Memory B cell (primary cell): ENCODE measurements at regions not wholly inside any gene's neighbourhood (a gene's known extent, or its start where the extent isn't known, plus 50 kb on each side); places are given as distances from the start of the nearest gene placed in this dataset.

Experiments used
- ATAC-seq: fragments of 150-1000 bp; cut with Tn5 transposase; 2 replicates; pipeline ENCODE4 v1.10.0; 2021; ENCODE audit warnings: low read depth, mild to moderate bottlenecking, moderate library complexity
- DNase-seq, 2 donors: peaks; one replicate each; pipeline ENCODE4 v3.0.0; 2022; ENCODE audit warnings: low spot score in 2 of 2
- H3K27ac Mint-ChIP-seq: one replicate; pipeline ENCODE4 v1.8.0; 2022; ENCODE audit warnings: mild to moderate bottlenecking, moderate library complexity, mixed read lengths
- H3K27me3 Mint-ChIP-seq: one replicate; pipeline ENCODE4 v1.8.0; 2022; ENCODE audit warnings: mixed read lengths
- H3K36me3 Mint-ChIP-seq: one replicate; pipeline ENCODE4 v1.8.0; 2022; ENCODE audit warnings: mild to moderate bottlenecking, mixed read lengths
- H3K4me1 Mint-ChIP-seq: one replicate; pipeline ENCODE4 v1.8.0; 2022; ENCODE audit warnings: mixed read lengths
- H3K4me3 Mint-ChIP-seq: one replicate; pipeline ENCODE4 v1.8.0; 2022; ENCODE audit warnings: mild to moderate bottlenecking, moderate library complexity, mixed read lengths
- H3K9me3 Mint-ChIP-seq: one replicate; pipeline ENCODE4 v1.8.0; 2022; ENCODE audit warnings: mixed read lengths

DNA sequence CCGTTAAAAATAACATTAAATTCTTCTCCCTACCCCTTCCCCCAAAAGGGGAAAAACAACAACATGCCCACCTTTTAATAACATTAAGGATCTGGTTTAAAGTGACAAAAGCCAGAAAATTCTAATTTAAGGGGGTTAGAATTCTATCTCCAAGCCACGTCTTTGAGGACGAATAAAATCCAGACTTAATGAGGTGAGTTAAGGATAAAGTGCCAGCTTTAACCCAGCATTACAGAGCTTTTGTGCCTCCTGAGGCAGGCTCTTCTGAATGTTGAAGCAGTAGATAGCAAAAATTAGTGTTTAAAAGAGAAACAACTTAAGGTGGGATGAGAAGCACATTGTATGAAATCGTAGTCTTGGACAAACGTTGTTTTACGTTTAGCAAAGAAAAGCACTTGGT lies 329.0 kb upstream of the MPDZ start:
- H3K27me3 Mint-ChIP-seq = no peaks in the 10 kb centered on the region
- ATAC-seq (no peak), DNase-seq (no peak)
- no peaks in the 10 kb centered on the region for H3K4me1 Mint-ChIP-seq
- no peak overlapping the region for H3K4me3 Mint-ChIP-seq
- H3K36me3 Mint-ChIP-seq = no peaks in the 10 kb centered on the region
- H3K9me3 Mint-ChIP-seq = no peaks in the 10 kb centered on the region
- no peak overlapping the region for H3K27ac Mint-ChIP-seq

DNA sequence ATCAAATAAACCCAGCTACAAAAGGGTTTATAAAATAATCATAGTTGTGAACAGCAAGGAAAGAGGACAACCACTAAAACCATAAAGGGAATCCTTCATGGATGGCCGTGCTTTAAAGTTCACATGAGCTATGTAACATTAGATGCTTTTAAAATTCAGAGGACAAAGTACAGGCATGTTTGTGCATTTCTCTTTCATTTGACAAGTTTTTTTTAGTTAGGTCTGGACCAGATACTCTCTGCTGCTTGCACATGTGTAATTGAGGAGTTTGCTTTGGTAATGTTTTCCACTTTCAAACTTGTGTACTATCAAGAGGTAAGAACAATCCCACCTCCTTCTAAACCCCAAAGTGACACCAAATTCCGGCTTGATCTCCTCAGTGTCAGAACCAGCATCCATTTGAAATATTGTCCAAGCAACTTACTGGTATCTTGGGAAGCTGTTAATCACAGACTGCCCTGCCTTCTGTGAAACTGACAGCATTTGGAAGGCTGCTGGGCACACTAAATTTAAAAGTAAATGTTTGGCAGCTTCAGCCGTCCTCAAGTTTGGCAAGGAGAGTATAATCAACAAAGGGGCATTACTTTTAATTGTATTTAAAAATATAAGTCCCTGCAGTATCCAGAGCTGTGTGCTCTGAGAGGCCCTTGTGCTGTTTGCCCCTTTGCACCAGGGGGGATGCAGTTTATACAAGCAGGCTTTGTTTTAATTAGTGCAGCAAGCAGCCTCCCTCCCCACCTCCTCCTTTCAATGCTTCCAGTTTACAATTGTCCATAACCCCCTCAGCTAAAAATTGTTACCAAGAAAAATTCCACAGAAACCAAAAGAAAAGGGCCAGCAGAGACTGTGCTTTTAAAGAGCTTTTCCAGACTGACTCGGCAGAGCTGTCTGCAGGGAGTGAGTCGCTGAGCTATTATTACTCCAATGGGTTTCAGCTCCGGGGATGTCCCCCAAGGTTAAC lies 328.3 kb upstream of the MPDZ start:
- ATAC-seq = no peak
- Mint-ChIP-seq H3K27ac (no peak overlapping the region), H3K27me3 (no peaks in the 10 kb centered on the region), H3K9me3 (no peaks in the 10 kb centered on the region), H3K4me1 (no peaks in the 10 kb centered on the region), H3K4me3 (no peak overlapping the region), H3K36me3 (no peaks in the 10 kb centered on the region)
- no peak for DNase-seq

DNA sequence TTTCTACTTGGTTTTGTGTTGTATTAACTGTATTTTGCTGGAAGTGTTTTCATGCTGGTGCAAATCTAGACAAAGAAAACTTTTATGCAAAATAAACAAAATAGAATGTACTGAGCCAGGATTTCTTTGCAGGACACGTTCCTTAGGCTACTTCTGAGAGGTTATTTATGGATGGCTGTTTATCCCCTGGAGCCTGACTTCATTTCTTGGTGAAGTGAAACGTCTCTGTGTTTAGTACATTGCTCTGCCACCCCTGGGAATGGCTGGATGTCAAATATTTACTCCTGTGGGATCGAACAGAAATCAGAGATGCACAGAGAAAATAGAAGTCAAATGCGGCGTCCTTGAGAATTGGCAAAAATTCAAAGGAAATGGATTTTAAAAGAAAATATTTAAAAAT lies 327.1 kb upstream of the MPDZ start:
- Mint-ChIP-seq H3K4me1 (no peaks in the 10 kb centered on the region), H3K27ac (no peak overlapping the region), H3K27me3 (no peaks in the 10 kb centered on the region), H3K36me3 (no peaks in the 10 kb centered on the region), H3K9me3 (peaks cover 4% of the 10 kb centered on the region), H3K4me3 (no peak overlapping the region)
- ATAC-seq (no peak), DNase-seq (no peak)

DNA sequence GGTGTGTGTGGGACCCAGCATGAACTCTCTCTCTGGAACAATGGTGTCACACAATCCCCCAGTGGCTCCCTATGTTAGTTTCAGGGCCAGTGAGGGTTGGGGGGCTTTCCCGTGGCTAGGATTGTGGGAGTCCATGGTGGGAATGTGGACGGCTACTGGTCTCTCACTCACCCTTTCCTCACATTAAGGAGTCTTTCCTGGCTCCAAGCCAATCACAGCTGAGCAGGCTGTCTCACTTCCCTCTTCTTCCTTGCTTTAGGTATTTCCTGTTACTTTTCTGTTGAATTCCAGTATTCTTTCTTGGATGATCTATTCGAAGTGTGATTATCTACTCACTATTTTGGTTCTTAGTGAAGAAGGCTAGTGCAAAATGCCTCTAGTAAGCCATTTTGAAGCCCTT lies 324.4 kb upstream of the MPDZ start:
- Mint-ChIP-seq H3K27me3 (no peaks in the 10 kb centered on the region), H3K4me1 (no peaks in the 10 kb centered on the region), H3K9me3 (peaks cover 4% of the 10 kb centered on the region), H3K36me3 (no peaks in the 10 kb centered on the region), H3K4me3 (no peak overlapping the region), H3K27ac (no peak overlapping the region)
- DNase-seq (no peak), ATAC-seq (no peak)

DNA sequence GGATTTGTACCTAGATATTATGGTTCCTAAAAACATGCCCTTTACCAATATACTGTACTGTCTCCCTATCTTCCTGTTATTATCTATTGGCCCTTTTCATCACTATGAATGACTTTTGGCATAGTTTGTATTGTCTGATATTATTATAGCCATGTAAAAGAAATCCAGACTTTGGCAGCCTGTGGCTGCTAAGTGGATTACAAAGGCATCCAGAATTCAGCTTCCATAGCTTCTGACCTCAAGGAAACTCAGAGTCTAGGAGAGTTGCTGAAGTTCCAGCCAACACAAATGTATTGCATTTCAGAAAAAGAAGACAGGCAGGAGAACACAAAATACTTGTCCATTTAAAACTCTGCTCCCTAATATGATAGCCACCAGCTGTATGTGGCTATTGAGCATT lies 319.2 kb upstream of the MPDZ start:
- DNase-seq = no peak

DNA sequence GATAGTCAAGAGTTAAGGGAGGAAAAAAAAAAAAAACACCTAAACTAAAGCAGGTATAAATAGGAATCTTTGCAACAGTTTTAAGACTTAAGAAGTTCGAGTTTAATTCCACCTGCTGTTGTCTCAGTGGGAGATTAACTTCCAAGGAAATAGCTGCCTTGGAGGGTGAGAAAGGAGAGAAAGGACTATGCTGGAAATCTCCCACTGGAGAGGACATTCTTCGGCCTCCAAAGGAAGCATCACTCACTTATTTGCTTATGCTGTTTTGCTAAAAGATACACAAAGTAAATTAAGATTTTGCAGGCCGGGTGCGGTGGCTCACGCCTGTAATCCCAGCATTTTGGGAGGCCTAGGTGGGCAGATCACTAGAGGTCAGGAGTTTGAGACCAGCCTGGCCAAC lies 317.9 kb upstream of the MPDZ start:
- H3K27me3 Mint-ChIP-seq = no peaks in the 10 kb centered on the region
- no peaks in the 10 kb centered on the region for H3K36me3 Mint-ChIP-seq
- ATAC-seq (no peak), DNase-seq (no peak)
- H3K4me1 Mint-ChIP-seq = no peaks in the 10 kb centered on the region
- no peak overlapping the region for H3K4me3 Mint-ChIP-seq
- peaks cover 7% of the 10 kb centered on the region for H3K9me3 Mint-ChIP-seq
- no peak overlapping the region for H3K27ac Mint-ChIP-seq

More for the DNA sequence above, 319.2 kb upstream of the MPDZ start:
- Mint-ChIP-seq H3K27me3 (no peaks in the 10 kb centered on the region), H3K9me3 (peaks cover 7% of the 10 kb centered on the region), H3K36me3 (no peaks in the 10 kb centered on the region), H3K27ac (no peak overlapping the region), H3K4me3 (no peak overlapping the region), H3K4me1 (no peaks in the 10 kb centered on the region)
- no peak for ATAC-seq

DNA sequence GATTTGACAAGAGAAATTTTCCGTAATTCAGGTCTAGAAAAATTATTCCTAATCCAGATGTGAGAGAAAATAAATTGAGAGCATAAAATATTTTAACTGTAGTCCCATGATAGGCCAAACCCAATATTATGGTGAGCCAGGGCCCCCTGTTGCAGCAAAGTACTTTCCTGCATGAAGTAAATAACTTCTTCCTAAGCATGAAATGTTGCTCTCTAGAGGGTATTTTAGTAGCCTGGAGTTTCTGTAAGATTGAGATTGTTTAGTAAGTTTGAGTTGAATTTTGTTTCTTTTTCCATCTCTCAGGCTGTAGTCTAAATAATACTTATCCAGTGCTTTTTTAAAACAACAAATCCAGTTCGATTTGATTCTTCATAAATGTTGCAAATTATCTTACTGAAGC lies 317.5 kb upstream of the MPDZ start:
- H3K27ac Mint-ChIP-seq = no peak overlapping the region
- no peaks in the 10 kb centered on the region for H3K36me3 Mint-ChIP-seq
- no peak for DNase-seq
- no peak for ATAC-seq
- no peaks in the 10 kb centered on the region for H3K4me1 Mint-ChIP-seq
- H3K9me3 Mint-ChIP-seq = peaks cover 6% of the 10 kb centered on the region
- no peak overlapping the region for H3K4me3 Mint-ChIP-seq
- no peaks in the 10 kb centered on the region for H3K27me3 Mint-ChIP-seq

DNA sequence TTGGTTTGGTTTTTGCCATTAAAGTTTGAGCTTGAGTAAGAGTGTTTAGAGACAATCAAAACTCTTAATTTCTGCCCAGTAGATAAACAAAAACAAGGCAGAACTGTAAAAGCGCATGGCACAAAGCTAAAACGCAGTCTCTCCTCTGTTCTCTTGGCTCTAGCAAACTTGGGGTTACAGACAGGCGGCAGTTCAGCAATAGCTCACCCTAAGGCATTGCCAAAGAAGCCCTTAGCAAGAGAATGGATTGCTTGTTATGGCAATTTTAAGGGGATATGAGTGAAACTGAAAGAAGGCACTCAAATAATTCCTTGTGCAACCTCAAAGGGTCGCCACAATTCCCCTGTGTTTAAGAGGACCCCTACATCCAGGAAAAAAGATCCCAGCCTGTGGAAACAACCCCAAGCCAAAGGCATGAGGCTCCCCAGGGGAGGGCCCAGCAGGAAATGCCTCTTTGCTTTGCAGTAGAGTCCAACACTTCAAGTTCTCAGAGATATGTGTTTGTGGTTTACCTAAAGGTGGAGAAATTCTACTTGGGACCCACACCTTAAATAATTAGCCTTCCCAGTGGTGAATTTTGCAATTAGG lies 317.0 kb upstream of the MPDZ start:
- no peak for DNase-seq
- H3K4me3 Mint-ChIP-seq = no peak overlapping the region

DNA sequence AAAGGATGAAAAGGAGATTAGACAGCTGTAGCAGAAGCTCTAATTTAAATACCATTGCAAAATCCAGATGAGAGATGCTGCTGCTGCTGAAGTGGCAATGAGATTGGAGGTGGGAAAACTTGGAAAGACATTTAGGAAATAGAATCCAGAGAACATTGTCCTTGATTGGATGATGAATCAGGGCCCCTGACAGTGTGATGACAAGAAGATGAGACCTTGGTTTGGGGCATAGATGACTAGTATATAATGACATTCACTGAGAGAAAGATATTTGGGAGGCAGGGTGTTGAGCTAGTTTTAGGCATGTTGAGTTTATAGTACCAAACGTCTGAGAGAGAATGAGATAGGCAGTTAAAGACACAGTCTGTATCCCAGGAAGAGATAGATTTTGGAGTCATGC lies 311.5 kb upstream of the MPDZ start:
- H3K9me3 Mint-ChIP-seq = peaks cover 10% of the 10 kb centered on the region
- DNase-seq = no peak
- H3K27me3 Mint-ChIP-seq = no peaks in the 10 kb centered on the region
- H3K36me3 Mint-ChIP-seq = no peaks in the 10 kb centered on the region
- H3K4me3 Mint-ChIP-seq = no peak overlapping the region
- ATAC-seq = no peak
- H3K27ac Mint-ChIP-seq = no peak overlapping the region
- no peaks in the 10 kb centered on the region for H3K4me1 Mint-ChIP-seq

More for the DNA sequence above, 317.0 kb upstream of the MPDZ start:
- Mint-ChIP-seq H3K36me3 (no peaks in the 10 kb centered on the region), H3K9me3 (peaks cover 4% of the 10 kb centered on the region), H3K4me1 (no peaks in the 10 kb centered on the region), H3K27me3 (no peaks in the 10 kb centered on the region), H3K27ac (no peak overlapping the region)
- no peak for ATAC-seq

DNA sequence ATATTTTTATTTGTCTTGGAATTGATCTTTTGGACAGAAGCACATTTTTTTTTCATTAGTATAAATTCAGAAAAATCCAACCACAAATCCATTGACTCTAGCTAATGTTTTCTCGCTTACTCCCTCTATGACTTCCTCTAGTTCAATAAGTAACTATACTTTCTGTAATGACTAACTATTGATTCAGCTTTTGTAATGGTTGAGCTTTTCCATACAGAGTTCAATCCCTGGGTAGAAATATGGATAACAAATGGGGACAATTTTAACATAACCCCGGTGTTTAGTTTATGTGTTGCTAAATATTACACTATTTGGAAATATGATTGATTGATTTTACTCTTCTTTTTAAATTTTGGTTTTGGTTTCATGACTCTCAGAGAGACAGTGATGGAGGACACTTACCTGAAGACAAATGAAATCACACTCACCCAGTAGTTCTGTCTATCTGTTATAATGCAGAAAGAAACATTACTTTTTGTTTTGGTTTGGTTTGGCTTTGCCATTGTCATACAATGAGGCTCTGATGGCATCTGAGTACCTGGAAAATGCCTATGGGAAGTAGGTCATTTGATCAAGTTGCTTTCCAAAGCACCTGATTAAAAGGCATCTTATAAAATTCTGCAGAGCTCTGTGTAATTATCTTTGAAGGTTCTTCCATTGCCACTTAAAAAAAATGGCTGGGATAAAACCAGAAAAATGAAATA lies 309.7 kb upstream of the MPDZ start:
- Mint-ChIP-seq H3K9me3 (peaks cover 9% of the 10 kb centered on the region), H3K4me1 (no peaks in the 10 kb centered on the region), H3K27ac (no peak overlapping the region), H3K27me3 (no peaks in the 10 kb centered on the region), H3K4me3 (no peak overlapping the region), H3K36me3 (no peaks in the 10 kb centered on the region)
- DNase-seq = no peak
- no peak for ATAC-seq

DNA sequence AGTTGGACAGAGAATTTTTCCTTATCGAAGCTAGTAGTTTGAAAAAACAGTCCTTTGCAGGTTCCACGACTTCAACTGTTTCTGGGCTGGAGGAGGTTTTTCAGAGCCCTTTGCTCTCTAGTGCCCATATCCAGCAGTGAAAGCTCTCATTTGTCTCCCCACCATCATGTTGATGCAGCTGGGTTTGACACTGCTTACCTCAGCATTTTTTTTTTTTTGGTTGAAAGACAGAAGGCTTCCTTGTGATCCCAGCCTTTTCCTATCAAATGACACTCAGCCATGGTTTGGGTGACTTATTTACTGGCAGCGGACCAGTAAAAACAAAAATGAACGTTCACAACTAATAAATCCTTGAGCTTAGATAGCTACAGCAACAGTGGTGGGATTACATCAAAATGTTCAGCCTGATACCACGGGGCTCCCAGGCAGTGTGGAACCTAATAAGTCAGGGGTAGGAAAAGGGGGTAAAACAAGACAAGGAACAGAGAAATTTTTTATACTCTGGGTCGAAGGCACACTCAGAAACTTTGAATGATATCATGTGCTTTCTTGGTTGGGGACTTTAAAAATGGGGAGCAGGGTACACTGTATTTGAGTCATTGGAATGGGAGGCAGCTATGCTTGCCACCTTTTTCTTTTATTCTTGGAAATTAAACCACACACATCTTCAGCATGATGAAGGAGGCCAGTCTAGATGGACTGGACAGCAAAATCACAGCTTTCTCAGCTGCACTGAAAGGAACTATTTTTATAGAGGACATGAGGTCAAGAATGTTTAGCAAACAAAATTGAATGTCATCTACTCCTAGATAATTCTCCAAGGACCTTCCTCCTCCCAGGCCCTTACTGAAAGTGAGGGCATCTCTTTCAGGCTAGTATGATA lies 308.9 kb upstream of the MPDZ start:
- no peak for ATAC-seq
- Mint-ChIP-seq H3K27ac (no peak overlapping the region), H3K9me3 (peaks cover 11% of the 10 kb centered on the region)

DNA sequence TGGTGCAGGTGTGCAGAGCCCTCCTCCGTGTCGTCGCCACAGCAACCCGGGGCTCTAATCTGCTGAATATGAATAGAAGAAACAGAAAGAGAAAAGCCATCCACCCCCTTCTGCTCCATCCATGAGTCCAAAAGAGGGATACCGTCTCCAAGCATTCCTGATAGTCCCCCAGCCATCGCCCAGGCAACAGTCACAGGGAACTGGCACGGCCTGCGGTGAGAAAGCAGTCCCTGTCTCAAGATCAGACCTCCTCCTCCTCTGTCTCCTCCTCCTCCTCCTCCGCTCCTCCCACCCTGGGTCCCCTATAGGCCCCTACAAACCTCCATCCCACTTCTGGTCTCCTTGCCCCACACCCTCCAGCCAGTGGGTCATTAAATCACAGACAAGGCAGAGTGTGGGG lies 308.1 kb upstream of the MPDZ start:
- Mint-ChIP-seq H3K4me3 (no peak overlapping the region), H3K4me1 (no peaks in the 10 kb centered on the region), H3K27me3 (no peaks in the 10 kb centered on the region), H3K36me3 (no peaks in the 10 kb centered on the region), H3K9me3 (peaks cover 13% of the 10 kb centered on the region), H3K27ac (no peak overlapping the region)
- DNase-seq (no peak), ATAC-seq (no peak)

More for the DNA sequence above, 308.9 kb upstream of the MPDZ start:
- H3K36me3 Mint-ChIP-seq = no peaks in the 10 kb centered on the region
- no peak for DNase-seq
- no peaks in the 10 kb centered on the region for H3K27me3 Mint-ChIP-seq
- no peaks in the 10 kb centered on the region for H3K4me1 Mint-ChIP-seq
- H3K4me3 Mint-ChIP-seq = no peak overlapping the region

DNA sequence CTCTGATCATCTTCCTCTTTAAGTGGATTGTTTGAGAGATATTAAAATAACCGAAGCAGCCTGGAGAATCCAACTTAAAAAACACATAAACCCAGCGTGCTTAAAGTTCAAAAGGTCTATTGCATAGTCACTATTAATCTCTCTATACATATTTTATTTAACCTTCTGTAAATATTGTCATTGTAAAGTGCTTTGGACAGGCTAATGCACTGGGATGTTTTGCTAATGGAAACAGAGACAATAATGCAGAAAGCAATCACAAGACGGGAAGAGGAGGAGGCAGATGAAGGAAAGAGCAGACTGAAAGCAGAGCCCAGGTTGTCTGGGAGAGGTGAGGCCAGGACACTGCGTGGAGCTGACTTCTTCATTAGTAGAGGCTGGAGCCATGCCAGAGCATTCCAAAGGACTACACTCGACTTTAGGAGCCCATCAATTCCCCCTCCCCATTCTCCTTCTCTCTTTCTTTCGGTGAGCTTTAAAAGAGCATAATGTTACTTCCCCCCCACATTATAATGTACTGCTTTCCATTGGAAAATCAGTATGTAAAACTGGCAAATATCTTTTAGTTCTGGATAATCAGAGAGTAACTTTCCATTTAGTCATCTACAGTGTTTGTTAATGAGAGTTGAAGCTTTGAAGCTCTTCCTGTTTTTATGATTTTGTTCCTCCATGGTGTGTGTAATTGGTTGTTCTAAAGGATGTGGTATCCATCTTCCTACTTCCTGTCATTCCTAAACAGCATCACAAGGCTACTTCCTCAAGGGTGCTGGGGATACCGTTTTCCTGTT lies 307.3 kb upstream of the MPDZ start:
- no peaks in the 10 kb centered on the region for H3K36me3 Mint-ChIP-seq
- H3K27ac Mint-ChIP-seq = no peak overlapping the region
- no peak overlapping the region for H3K4me3 Mint-ChIP-seq
- no peaks in the 10 kb centered on the region for H3K4me1 Mint-ChIP-seq
- DNase-seq (no peak), ATAC-seq (no peak)
- no peaks in the 10 kb centered on the region for H3K27me3 Mint-ChIP-seq
- H3K9me3 Mint-ChIP-seq = peaks cover 13% of the 10 kb centered on the region
